H1 (cell line): ENCODE measurements at regions not wholly inside any gene's neighbourhood (a gene's known extent, or its start where the extent isn't known, plus 50 kb on each side); places are given as distances from the start of the nearest gene placed in this dataset.

Source experiments
- CTCF ChIA-PET: fragments of 300-600 bp; sonication (Branson Sonifier 250); formaldehyde crosslinking; loops from one replicate; lab custom pipeline; 2021; ENCODE audit not compliant: partially characterized antibody; lab: Charles Lee
- POLR2A ChIA-PET: fragments of 300-600 bp; sonication (Branson Sonifier 250); formaldehyde crosslinking; loops from one replicate; lab custom pipeline; 2021; ENCODE audit warnings: inconsistent platforms; ENCODE audit not compliant: partially characterized antibody; lab: Charles Lee
- DNase-seq, 2 experiments: peaks; one replicate each; pipeline versions ENCODE4 v3.0.0 to v3.0.0-alpha.2; 2010 to 2022; ENCODE audit warnings: low spot score in 2 of 2, low read depth in 1 of 2, mixed read lengths in 1 of 2
- FAIRE-seq: peaks from 2 replicates; lab custom pipeline; 2011; peaks lifted over from hg19 to GRCh38; lab: Jason Lieb, UNC
- H2AFZ ChIP-seq: 2 replicates; pipeline ENCODE4 v1.8.1; 2012; ENCODE audit warnings: low read length, inconsistent platforms
- H2AK5ac ChIP-seq: 2 replicates; pipeline ENCODE4 v1.6.1; 2013; ENCODE audit warnings: low read depth, low read length
- H2BK120ac ChIP-seq: replicated peaks from 2 replicates; pipeline ENCODE3; 2013; ENCODE audit warnings: low read depth, low read length, inconsistent platforms
- H2BK12ac ChIP-seq: 2 replicates; pipeline ENCODE4 v1.6.1; 2013; ENCODE audit warnings: low read depth, low read length
- H2BK15ac ChIP-seq: 2 replicates; pipeline ENCODE4 v1.6.1; 2013; ENCODE audit warnings: low read length
- H2BK20ac ChIP-seq: 2 replicates; pipeline ENCODE4 v1.6.1; 2013; ENCODE audit warnings: low read length
- H2BK5ac ChIP-seq: 2 replicates; pipeline ENCODE4 v1.6.1; 2013; ENCODE audit warnings: low read depth, low read length
- H3K14ac ChIP-seq: 2 replicates; pipeline ENCODE4 v1.6.1; 2013; ENCODE audit warnings: inconsistent platforms; ENCODE audit not compliant: insufficient read length
- H3K18ac ChIP-seq: 2 replicates; pipeline ENCODE4 v1.6.1; 2013; ENCODE audit warnings: low read length; ENCODE audit errors: extremely low read depth
- H3K23ac ChIP-seq: 2 replicates; pipeline ENCODE4 v1.6.1; 2013; ENCODE audit warnings: inconsistent platforms; ENCODE audit not compliant: insufficient read length
- H3K23me2 ChIP-seq: 2 replicates; pipeline ENCODE4 v1.6.1; 2013; ENCODE audit warnings: low read depth, low read length
- H3K27ac ChIP-seq: 2 replicates; pipeline ENCODE4 v1.6.1; 2011; ENCODE audit warnings: low read depth, low read length, inconsistent platforms
- H3K27me3 ChIP-seq, 4 experiments: replicated peaks in 1 of 4; 1 replicate in 1 of 4; 2 replicates in 3 of 4; pipeline versions ENCODE4 v1.6.1 to v1.8.1; 2011 to 2013; ENCODE audit warnings: low read length in 3 of 4, mild to moderate bottlenecking in 3 of 4, inconsistent platforms in 2 of 4, mixed read lengths in 2 of 4, moderate library complexity in 1 of 4; ENCODE audit not compliant: control insufficient read depth in 3 of 4, insufficient read depth in 3 of 4; ENCODE audit errors: extremely low read depth in 1 of 4
- H3K36me3 ChIP-seq, 4 experiments: 2 replicates each; pipeline versions ENCODE4 v1.6.1 to v1.8.1; 2011 to 2013; ENCODE audit warnings: mild to moderate bottlenecking in 4 of 4, low read length in 3 of 4, moderate library complexity in 2 of 4, control low read depth in 1 of 4, inconsistent platforms in 1 of 4; ENCODE audit not compliant: insufficient read depth in 4 of 4, control insufficient read depth in 2 of 4
- H3K4ac ChIP-seq: replicated peaks from 2 replicates; pipeline ENCODE3; 2013; ENCODE audit warnings: low read length, low read depth, mixed read lengths, inconsistent platforms; ENCODE audit not compliant: insufficient read length
- H3K4me1 ChIP-seq, 4 experiments: replicated peaks in 1 of 4; 1 replicate in 1 of 4; 2 replicates in 3 of 4; pipeline versions ENCODE4 v1.6.1 to v1.8.1; 2011 to 2013; ENCODE audit warnings: low read length in 3 of 4, inconsistent platforms in 2 of 4, mixed read lengths in 1 of 4; ENCODE audit not compliant: insufficient read depth in 4 of 4, control insufficient read depth in 3 of 4
- H3K4me2 ChIP-seq, 2 experiments: 2 replicates each; pipeline versions ENCODE4 v1.6.1 to v1.8.1; 2011 to 2013; ENCODE audit warnings: low read depth in 2 of 2, low read length in 2 of 2, control low read depth in 1 of 2, inconsistent platforms in 1 of 2, mild to moderate bottlenecking in 1 of 2; ENCODE audit not compliant: insufficient read depth in 1 of 2
- H3K4me3 ChIP-seq, 4 experiments: fragments of 200-600, 300-600 bp in 1 of 4; sonication (generic), shearing (Covaris generic), sonication (Bioruptor Twin) in 1 of 4; 2 replicates each; pipeline versions ENCODE4 v1.5.1 to v1.8.1; 2011 to 2016; ENCODE audit warnings: low read length in 4 of 4, low read depth in 3 of 4, control low read depth in 2 of 4, inconsistent platforms in 2 of 4, mild to moderate bottlenecking in 2 of 4, mixed read lengths in 1 of 4, moderate library complexity in 1 of 4; ENCODE audit not compliant: insufficient read depth in 2 of 4; ENCODE audit errors: extremely low read depth in 1 of 4
- H3K56ac ChIP-seq: replicated peaks from 2 replicates; pipeline ENCODE3; 2013; ENCODE audit warnings: low read depth, mild to moderate bottlenecking, mixed read lengths, low read length, inconsistent platforms; ENCODE audit not compliant: insufficient read length
- H3K79me1 ChIP-seq: 2 replicates; pipeline ENCODE4 v1.6.1; 2013; ENCODE audit warnings: low read depth, low read length, control low read depth
- H3K79me2 ChIP-seq, 2 experiments: 2 replicates each; pipeline versions ENCODE4 v1.6.1 to v1.8.1; 2012 to 2013; ENCODE audit warnings: low read length in 2 of 2, mild to moderate bottlenecking in 2 of 2, inconsistent platforms in 1 of 2; ENCODE audit not compliant: insufficient read depth in 2 of 2, control insufficient read depth in 1 of 2
- H3K9ac ChIP-seq, 4 experiments: replicated peaks in 1 of 4; 1 replicate in 1 of 4; 2 replicates in 3 of 4; pipeline versions ENCODE4 v1.6.1 to v1.8.1; 2011 to 2013; ENCODE audit warnings: low read depth in 3 of 4, low read length in 3 of 4, control low read depth in 2 of 4, mild to moderate bottlenecking in 2 of 4, moderate library complexity in 2 of 4, inconsistent platforms in 1 of 4; ENCODE audit errors: extremely low read depth in 1 of 4
- H3K9me3 ChIP-seq, 2 experiments: 2 replicates each; pipeline versions ENCODE4 v1.6.1 to v1.8.1; 2012 to 2013; ENCODE audit warnings: mild to moderate bottlenecking in 2 of 2, moderate library complexity in 2 of 2, control low read depth in 1 of 2, inconsistent platforms in 1 of 2, low read depth in 1 of 2, low read length in 1 of 2, mixed read lengths in 1 of 2; ENCODE audit not compliant: insufficient read depth in 2 of 2
- H4K20me1 ChIP-seq, 2 experiments: replicated peaks in 1 of 2; 2 replicates each; pipeline versions ENCODE3 to v1.8.1; 2011 to 2013; ENCODE audit warnings: inconsistent platforms in 2 of 2, low read length in 2 of 2, mild to moderate bottlenecking in 1 of 2; ENCODE audit not compliant: insufficient read depth in 2 of 2, control insufficient read depth in 1 of 2
- H4K5ac ChIP-seq: 2 replicates; pipeline ENCODE4 v1.6.1; 2013; ENCODE audit warnings: low read length, low read depth, mixed read lengths, inconsistent platforms; ENCODE audit not compliant: insufficient read length
- H4K8ac ChIP-seq: 2 replicates; pipeline ENCODE4 v1.8.0; 2013; ENCODE audit warnings: mild to moderate bottlenecking, moderate library complexity, low read length, inconsistent platforms; ENCODE audit not compliant: insufficient read depth; ENCODE audit errors: extremely low read depth
- H4K91ac ChIP-seq: replicated peaks from 2 replicates; pipeline ENCODE3; 2013; ENCODE audit warnings: low read length, mixed read lengths, inconsistent platforms; ENCODE audit not compliant: insufficient read length
- CBX8 ChIP-seq: fragments of 300-800, 300-1000 bp; sonication (generic); IDR thresholded peaks from 2 replicates; pipeline ENCODE4 v1.7.1; 2016; ENCODE audit warnings: low read depth, low read length, borderline replicate concordance
- CHD2 ChIP-seq: IDR thresholded peaks from 2 replicates; pipeline ENCODE4 v1.6.1; 2012; ENCODE audit warnings: low read length, improper control_type of control experiment
- GABPA ChIP-seq: IDR thresholded peaks from 2 replicates; pipeline ENCODE4 v1.6.1; 2011; ENCODE audit warnings: mild to moderate bottlenecking, low read length, moderate library complexity, borderline replicate concordance; ENCODE audit not compliant: insufficient read depth
- SIRT6 ChIP-seq: IDR thresholded peaks from one replicate; pipeline ENCODE4 v1.7.1; 2012; ENCODE audit warnings: low read length, inconsistent platforms
- WGBS, 2 experiments: shearing (Covaris generic) in 1 of 2; methylation state at CpG; one replicate each; pipeline versions ENCODE4 v1.1.6 to v1.1.7; 2013 to 2015; ENCODE audit warnings: low lambda C conversion rate in 2 of 2, mixed read lengths in 2 of 2, inconsistent platforms in 1 of 2, low coverage in 1 of 2, missing lambda C conversion rate in 1 of 2; ENCODE audit not compliant: insufficient replicate concordance in 2 of 2, insufficient coverage in 1 of 2, insufficient read length in 1 of 2; ENCODE audit errors: extremely low coverage in 1 of 2, missing lambda C conversion rate in 1 of 2; 5-methylcytosine and 5-hydroxymethylcytosine counted together

- Histone ChIP-seq H2BK12ac (no peak overlapping the region), H4K5ac (no peak overlapping the region), H2BK15ac (no peak overlapping the region), H4K91ac (no peak overlapping the region), H2AFZ (no peak overlapping the region), H3K14ac (no peak overlapping the region), H2BK20ac (no peak overlapping the region), H3K18ac (no peak overlapping the region), H2BK5ac (no peak overlapping the region), H3K4me1 (no peaks in the 10 kb centered on the region), H3K4ac (no peak overlapping the region), H4K8ac (no peak overlapping the region), H4K20me1 (no peaks in the 10 kb centered on the region), H3K23me2 (no peaks in the 10 kb centered on the region), H3K27ac (no peak overlapping the region), H3K79me1 (no peaks in the 10 kb centered on the region), H3K4me3 (no peak overlapping the region), H3K36me3 (peaks cover 0 to 4% (median 0%) of the 10 kb centered on the region in 4 experiments; a peak in 1 of 8 replicates), H2BK120ac (no peak overlapping the region), H3K4me2 (no peak overlapping the region), H2AK5ac (no peak overlapping the region), H3K23ac (no peak overlapping the region), H3K56ac (no peak overlapping the region), H3K9ac (no peak overlapping the region), H3K9me3 (peaks cover 0 to 12% of the 10 kb centered on the region in 2 experiments; a peak in 1 of 4 replicates), H3K27me3 (peaks cover 0 to 2% (median 0%) of the 10 kb centered on the region in 4 experiments; a peak in 1 of 7 replicates), H3K79me2 (no peaks in the 10 kb centered on the region)
- DNase-seq, result no peak
- ChIA-PET CTCF (no interaction called here), POLR2A (no interaction called here)
- WGBS, 2 experiments, result 100% methylated on average over 1 of the region's 1 CpG; no CpG with 5 or more reads in 1 of the 2 experiments
- FAIRE-seq, result no peak
- TF ChIP-seq GABPA (no peak), SIRT6 (no peak), CBX8 (no peak), CHD2 (no peak)
Measured at GRCh38 chr1:191022856-191023255, 545.2 kb upstream of the BRINP3 start.
